COR-L47 (cell line): ENCODE measurements at regions not wholly inside any gene's neighbourhood (a gene's known extent, or its start where the extent isn't known, plus 50 kb on each side); places are given as distances from the start of the nearest gene placed in this dataset.
A peak's percentile ranks its signal among the peaks of the same experiment; 100 is the strongest.
"Not testable (repeated sequence)": the region's sequence is repeated elsewhere in the genome, so short reads cannot be mapped to it uniquely, and the experiment has no call there.

Experiments
- DNase-seq: peaks from one replicate; lab custom pipeline; 2025; lab: John Stamatoyannopoulos, UW

- no peak for DNase-seq
Observed at GRCh38 chr9:129312251-129313122, 134.4 kb upstream of the IER5L start.

GRCh38 chr9:129311643-129312042, 133.6 kb upstream of the IER5L start:
- DNase-seq, result no peak

DNA sequence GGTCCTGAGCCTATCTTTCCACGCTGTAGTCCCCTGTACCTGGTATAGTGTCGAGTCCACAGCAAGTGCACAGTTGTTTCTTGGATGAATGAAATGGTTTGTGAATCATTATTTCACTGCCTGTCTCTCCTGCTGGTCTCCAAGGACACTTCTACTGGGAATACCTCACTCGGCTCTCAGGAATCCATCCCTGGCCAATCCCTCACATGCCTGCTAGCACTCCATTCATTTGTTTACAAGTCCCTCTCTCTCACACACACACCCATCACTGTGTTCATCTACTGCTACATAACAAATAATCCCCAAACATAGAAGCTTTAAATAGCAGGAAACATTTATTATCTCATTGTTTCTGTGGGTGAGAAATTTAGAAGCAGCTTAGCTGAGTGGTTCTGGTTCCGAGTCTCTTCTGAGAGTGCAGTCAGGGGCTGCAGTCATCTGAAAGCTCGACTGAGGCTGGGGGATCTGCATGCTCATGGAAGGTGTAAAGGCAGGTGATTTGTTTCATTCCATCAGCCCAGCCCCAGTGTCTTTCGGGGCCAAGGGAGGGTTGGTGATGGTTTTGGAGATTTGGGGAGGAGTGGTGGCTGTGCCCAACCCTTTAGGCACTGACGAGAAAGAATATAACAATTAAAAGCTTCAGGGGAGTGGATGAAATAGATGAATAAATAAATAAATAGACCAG, 132.7 kb upstream of the IER5L start:
- DNase-seq, result no peak

DNA sequence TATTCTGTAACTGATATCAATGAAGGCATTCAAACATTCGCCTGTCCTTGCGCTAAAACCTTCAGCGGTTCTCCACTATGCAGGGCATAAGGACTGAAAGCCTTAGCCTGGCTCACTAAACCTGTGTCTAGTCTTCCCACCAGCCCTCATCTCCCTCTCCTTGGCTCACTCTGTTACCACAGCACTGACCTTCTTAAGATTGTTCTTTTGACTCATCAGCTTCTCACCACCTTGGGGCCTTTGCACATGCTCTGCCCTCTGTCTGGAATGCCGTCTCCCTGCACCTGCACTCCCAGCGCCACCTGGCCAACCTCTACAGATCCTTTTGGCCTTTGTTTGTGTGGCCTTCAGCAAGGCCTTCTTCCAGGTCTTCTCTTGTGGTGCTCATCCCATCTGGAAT, 131.8 kb upstream of the IER5L start:
- no peak for DNase-seq

DNA sequence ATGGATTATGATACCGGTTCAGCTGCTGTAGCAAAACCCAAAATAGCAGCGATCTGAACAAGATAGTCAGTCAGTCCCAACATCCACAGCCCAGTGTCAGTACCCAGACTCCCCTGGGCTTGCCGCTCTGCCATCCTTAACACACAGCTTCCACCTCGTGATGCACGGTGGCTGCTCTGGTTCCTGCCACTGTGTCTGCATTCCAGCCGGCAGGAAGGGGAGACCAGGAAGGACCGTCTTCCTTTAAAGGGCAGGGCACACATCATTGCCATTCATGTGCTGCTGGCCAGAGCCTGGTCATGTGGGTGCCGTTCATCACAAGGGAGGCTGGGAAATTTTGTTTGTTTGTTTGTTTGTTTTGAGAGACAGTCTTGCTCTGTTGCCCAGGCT, 131.0 kb upstream of the IER5L start:
- no peak for DNase-seq

DNA sequence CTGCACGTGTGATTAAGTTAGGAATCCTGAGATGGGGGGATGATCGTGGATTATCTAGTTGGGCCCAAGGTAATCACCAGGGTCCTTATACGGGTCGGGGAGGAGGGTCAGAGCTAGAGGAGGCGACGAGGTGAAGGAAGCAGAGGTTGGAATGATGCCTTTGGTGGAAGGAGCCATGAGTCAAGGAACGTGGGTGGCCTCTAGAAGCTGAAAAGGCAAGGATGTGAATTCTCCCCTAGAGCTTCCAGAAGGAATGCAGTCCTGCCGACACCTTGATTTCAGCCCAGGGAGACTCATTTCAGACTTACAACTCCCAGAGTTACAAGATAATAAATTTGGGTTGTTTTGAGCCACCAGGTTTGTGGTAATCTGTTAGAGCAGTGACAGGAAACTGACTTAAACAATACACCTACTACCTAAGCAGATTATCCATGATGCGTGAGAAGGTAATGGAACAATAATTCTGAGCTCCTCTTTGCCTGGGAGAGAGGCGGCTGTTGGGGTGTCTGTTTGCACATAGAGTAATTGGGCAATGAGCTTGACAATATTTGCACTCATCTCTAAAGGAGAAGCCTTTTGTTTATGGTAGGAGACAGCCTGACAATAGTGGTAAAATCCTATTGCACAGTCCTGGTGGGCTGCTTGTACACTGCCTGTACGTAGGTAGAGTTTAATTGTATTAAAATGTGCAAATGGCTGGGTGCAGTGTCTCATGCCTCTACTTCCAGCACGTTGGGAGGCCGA, 129.3 kb upstream of the IER5L start:
- DNase-seq, result no peak

- DNase-seq, result no peak
Observed at GRCh38 chr9:129306318-129306973, 128.4 kb upstream of the IER5L start.

DNA sequence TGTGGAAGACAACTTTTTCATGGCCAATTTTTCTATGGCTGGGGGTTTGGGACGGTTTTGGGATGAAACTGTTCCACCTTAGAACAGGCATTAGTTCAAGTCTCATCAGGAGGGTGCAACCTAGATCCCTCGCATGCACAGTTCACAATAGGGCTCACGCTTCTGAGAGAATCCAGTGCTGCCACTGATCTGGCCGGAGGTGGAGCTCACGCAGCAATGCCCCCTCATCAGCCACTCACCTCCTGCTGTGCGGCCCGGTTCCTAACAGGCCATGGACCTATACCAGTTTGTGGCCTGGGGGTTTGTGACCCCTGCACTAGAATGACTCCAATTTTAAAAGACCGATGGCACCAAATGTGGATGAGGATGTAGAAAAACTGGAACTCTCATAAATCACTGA, 127.2 kb upstream of the IER5L start:
- DNase-seq, result no peak

- no peak for DNase-seq
Observed at GRCh38 chr9:129301941-129302340, 123.9 kb upstream of the IER5L start.

GRCh38 chr9:129296195-129296594, 118.1 kb upstream of the IER5L start:
- DNase-seq, result not testable (repeated sequence)

- DNase-seq, result no peak
Observed at GRCh38 chr9:129291041-129291501, 113.0 kb upstream of the IER5L start.

DNA sequence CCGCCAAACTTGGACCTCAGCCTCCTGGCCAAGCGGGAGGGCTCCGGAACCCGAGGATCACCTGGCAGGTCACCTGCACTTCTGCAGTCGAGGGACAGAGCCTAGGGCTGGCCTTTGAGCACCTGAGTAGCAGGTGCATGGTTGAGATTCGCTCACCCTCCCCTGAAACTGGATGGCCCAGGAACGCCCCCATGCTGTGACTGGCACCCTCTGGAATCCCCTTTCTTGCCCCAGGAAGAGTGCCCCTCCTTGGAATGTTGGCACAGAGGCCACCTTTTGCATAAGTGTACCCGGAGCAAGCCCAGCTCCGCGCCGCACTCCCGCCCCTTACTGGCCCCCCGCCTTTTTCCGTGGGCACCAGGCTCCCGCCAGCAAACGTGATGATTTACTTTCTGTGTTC, 112.5 kb upstream of the IER5L start:
- DNase-seq, result no peak

DNA sequence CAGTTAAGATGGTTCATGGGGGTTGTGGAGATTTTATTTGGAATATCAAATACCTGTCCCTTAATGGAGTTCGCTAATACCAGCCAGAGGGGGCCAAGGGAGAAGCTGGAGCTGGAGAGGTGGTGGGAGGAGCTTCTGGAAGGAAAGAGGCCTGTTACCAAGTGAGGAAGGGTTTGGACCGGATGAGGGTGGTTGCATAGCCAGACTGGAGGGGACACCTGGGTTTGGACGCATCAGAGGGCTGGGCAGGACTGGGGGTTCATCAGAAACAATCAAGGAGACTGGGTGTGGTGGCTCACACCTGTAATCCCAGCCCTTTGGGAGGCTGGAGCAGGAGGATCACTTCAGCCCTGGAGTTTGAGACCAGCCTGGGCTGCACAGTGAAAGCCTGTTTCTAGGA, 111.8 kb upstream of the IER5L start:
- no peak for DNase-seq

GRCh38 chr9:129289131-129289731, 111.2 kb upstream of the IER5L start:
- DNase-seq, result no peak

DNA sequence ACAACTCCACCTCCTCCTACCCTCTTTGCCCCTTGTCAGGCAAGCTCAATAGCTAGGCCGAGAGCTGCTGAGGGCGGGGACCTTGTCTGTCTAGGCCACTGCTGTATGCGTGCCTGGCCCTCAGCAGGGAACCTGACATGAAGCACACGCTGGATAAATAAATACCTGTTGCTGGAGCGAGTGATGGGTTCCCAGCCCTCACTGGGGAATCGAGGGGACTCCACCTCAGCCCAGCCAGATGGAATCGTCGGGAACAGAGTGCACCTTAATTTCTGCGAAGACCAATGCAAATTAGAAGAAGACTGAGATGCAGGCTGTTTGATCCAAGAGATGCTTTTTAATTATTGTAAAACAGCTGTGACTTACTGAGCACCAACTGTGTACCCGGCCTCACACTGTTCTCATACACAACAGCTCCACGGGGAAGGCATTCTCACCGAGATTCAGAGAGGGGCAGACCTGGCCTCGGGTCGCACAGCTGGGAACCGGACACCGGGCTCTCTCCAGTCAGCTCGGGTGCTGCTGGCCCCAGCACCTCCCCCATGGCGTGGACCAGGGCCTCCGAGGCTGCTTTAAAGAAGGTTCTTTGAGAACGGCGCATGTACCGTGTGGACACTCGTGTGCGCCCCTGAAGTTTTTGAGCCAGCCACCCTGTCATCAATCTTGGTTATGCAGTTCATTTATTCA, 109.7 kb upstream of the IER5L start:
- peak; percentile 8 for DNase-seq

GRCh38 chr9:129285979-129286772, 108.1 kb upstream of the IER5L start:
- DNase-seq, result no peak

DNA sequence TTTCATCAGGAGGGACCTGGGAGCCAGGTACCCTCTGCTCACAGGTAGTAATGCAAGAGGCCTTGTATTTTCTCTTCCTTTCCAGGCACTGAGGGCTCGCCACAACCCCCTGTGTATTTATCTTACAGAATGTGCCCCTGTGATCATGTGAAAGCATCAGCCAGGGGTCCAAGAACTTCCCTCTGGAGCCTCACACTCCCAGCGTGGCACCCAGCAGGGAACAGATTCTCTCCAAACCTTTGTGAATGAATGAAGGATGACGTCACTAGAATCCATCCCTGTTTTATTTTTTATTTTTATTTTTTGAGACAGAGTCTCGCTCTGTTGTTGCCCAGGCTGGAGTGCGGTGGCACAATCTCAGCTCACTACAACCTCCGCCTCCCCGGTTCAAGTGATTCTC, 107.3 kb upstream of the IER5L start:
- DNase-seq, result no peak

GRCh38 chr9:129284607-129285291, 106.7 kb upstream of the IER5L start:
- no peak for DNase-seq

- DNase-seq, result no peak
Observed at GRCh38 chr9:129283705-129284606, 105.9 kb upstream of the IER5L start.
